K562 (cell line): ENCODE measurements at regions not wholly inside any gene's neighbourhood (a gene's known extent, or its start where the extent isn't known, plus 50 kb on each side); places are given as distances from the start of the nearest gene placed in this dataset.

Experiments used
- ATAC-seq: fragments of 200-7000 bp; cut with Tn5 transposase; 3 replicates; pipeline ENCODE4 v1.9.1; 2020; ENCODE audit warnings: moderate library complexity
- BruUV-seq: library from RNA; stranded (reverse); fragments of 400-500 nt; replicated peaks from 2 replicates; lab custom pipeline; 2021; lab: Mats Ljungman, UMichigan
- CTCF ChIA-PET: fragments of 300-600 bp; formaldehyde crosslinking; extraction: SDS; loops from one replicate; lab custom pipeline; 2021; ENCODE audit warnings: low intra/inter-chr PET ratio; lab: Yijun Ruan, JAX
- POLR2A ChIA-PET: fragments of 300-600, 350-650 bp; sonication (Branson Sonifier 250); formaldehyde crosslinking; extraction: SDS; loops from one replicate; lab custom pipeline; 2021; ENCODE audit warnings: antibody characterized with exemption, inconsistent platforms; lab: Yijun Ruan, JAX
- DNase-seq, 4 experiments: peaks; one replicate each; pipeline versions ENCODE4 v3.0.0 to v3.0.0-alpha.2; 2011 to 2018; ENCODE audit warnings: low spot score in 3 of 4, mixed read lengths in 3 of 4; ENCODE audit errors: extremely low read depth in 1 of 4
- FAIRE-seq: peaks from 2 replicates; lab custom pipeline; 2011; peaks lifted over from hg19 to GRCh38; lab: Jason Lieb, UNC
- H2AFZ ChIP-seq: 2 replicates; pipeline ENCODE4 v1.6.0; 2011; ENCODE audit warnings: low read depth, low read length, control low read depth, inconsistent platforms
- H3K27ac ChIP-seq: fragments of 200-600 bp; 3 replicates; pipeline ENCODE4 v1.8.0; 2011; ENCODE audit warnings: low read depth, mild to moderate bottlenecking, control low read depth, inconsistent platforms, low read length, moderate library complexity, mixed read lengths; ENCODE audit errors: extremely low read depth
- H3K27me3 ChIP-seq, 2 experiments: fragments of 300-600 bp in 1 of 2; 2 replicates in 1 of 2; 3 replicates in 1 of 2; pipeline versions ENCODE4 v1.6.0 to v1.8.0; 2011; ENCODE audit warnings: inconsistent platforms in 2 of 2, low read length in 2 of 2, mild to moderate bottlenecking in 1 of 2, mixed read lengths in 1 of 2, moderate library complexity in 1 of 2; ENCODE audit not compliant: control insufficient read depth in 2 of 2, insufficient read depth in 2 of 2
- H3K36me3 ChIP-seq: fragments of 300-600 bp; 3 replicates; pipeline ENCODE4 v1.8.0; 2011; ENCODE audit warnings: mild to moderate bottlenecking, low read length, inconsistent platforms; ENCODE audit not compliant: control insufficient read depth, insufficient read depth
- H3K4me1 ChIP-seq, 2 experiments: fragments of 200-600 bp in 1 of 2; replicated peaks in 1 of 2; 2 replicates in 1 of 2; 3 replicates in 1 of 2; pipeline versions ENCODE4 v1.5.1 to v1.8.0; 2011; ENCODE audit warnings: inconsistent platforms in 2 of 2, low read length in 2 of 2, mild to moderate bottlenecking in 1 of 2, mixed read lengths in 1 of 2, moderate library complexity in 1 of 2; ENCODE audit not compliant: control insufficient read depth in 2 of 2, insufficient read depth in 2 of 2
- H3K4me2 ChIP-seq: 2 replicates; pipeline ENCODE4 v1.6.1; 2011; ENCODE audit warnings: low read length, control low read depth, inconsistent platforms, mixed read lengths; ENCODE audit not compliant: insufficient read depth
- H3K4me3 ChIP-seq: fragments of 200-600 bp; sonication (generic), shearing (Covaris generic); 2 replicates; pipeline ENCODE4 v1.5.1; 2016; ENCODE audit warnings: control low read depth, inconsistent platforms
- H3K79me2 ChIP-seq: fragments of 200-600 bp; 3 replicates; pipeline ENCODE4 v1.8.0; 2011; ENCODE audit warnings: low read length, inconsistent platforms; ENCODE audit not compliant: control insufficient read depth, insufficient read depth
- H3K9ac ChIP-seq, 2 experiments: 2 replicates each; pipeline versions ENCODE4 v1.6.0 to v1.6.1; 2011; ENCODE audit warnings: low read depth in 2 of 2, low read length in 2 of 2, control low read depth in 1 of 2, inconsistent platforms in 1 of 2, mild to moderate bottlenecking in 1 of 2, mixed read lengths in 1 of 2; ENCODE audit not compliant: insufficient read depth in 1 of 2
- H3K9me1 ChIP-seq: one replicate; pipeline ENCODE4 v1.6.0; 2011; ENCODE audit warnings: inconsistent platforms, mild to moderate bottlenecking, low read length, moderate library complexity; ENCODE audit not compliant: control insufficient read depth, insufficient read depth
- H3K9me3 ChIP-seq: replicated peaks from 2 replicates; pipeline ENCODE4 v1.5.1; 2011; ENCODE audit warnings: low read depth, low read length, inconsistent platforms; ENCODE audit not compliant: control insufficient read depth, insufficient read depth
- H4K20me1 ChIP-seq: replicated peaks from 2 replicates; pipeline ENCODE4 v1.6.1; 2011; ENCODE audit warnings: low read length, inconsistent platforms, mixed read lengths; ENCODE audit not compliant: control insufficient read depth, insufficient read depth
- CC2D1A ChIP-seq: fragments of 450-650 bp; IDR thresholded peaks from 2 replicates; pipeline ENCODE4 v1.6.1; 2017; ENCODE audit warnings: mild to moderate bottlenecking
- IRF1 ChIP-seq: sonication (generic); formaldehyde crosslinking; IDR thresholded peaks from 2 replicates; pipeline ENCODE4 v1.8.0; 2022; ENCODE audit warnings: missing genetic modification reagents, mild to moderate bottlenecking, borderline replicate concordance
- NCOA6 ChIP-seq: fragments of 450-650 bp; IDR thresholded peaks from 2 replicates; pipeline ENCODE4 v1.6.1; 2017; ENCODE audit warnings: mild to moderate bottlenecking
- STAT6 ChIP-seq: sonication (generic); formaldehyde crosslinking; IDR thresholded peaks from 2 replicates; pipeline ENCODE4 v1.8.1; 2023; ENCODE audit warnings: mild to moderate bottlenecking, missing genetic modification reagents
- ZHX1 ChIP-seq: fragments of 150-350 bp; conservative IDR thresholded peaks from 2 replicates; pipeline ENCODE4 v1.6.1; 2014; ENCODE audit warnings: low read length
- ZNF197 ChIP-seq: fragments of 200-800 bp; sonication (Bioruptor generic); IDR thresholded peaks from 2 replicates; pipeline ENCODE4 v1.6.1; 2016; ENCODE audit warnings: low read depth, missing genetic modification characterization, missing compliant biosample characterization
- WGBS: fragments of 100-300 bp; shearing (Covaris generic); methylation state at CpG from one replicate; pipeline ENCODE4 v1.1.6; 2016; ENCODE audit warnings: low coverage, mixed read lengths; ENCODE audit not compliant: insufficient coverage; ENCODE audit errors: missing lambda C conversion rate; 5-methylcytosine and 5-hydroxymethylcytosine counted together
- in situ Hi-C: fragments of 300-500 bp; cut with MboI; formaldehyde crosslinking; loops from 4 replicates; pipeline ENCODE4 v1.15.0; 2018; ENCODE audit warnings: inconsistent platforms, mixed read lengths
- intact Hi-C: fragments of 100-400 bp; cut with micrococcal nuclease; formaldehyde crosslinking; loops from 2 replicates; pipeline ENCODE4 v1.14.2; 2022
- TF ChIP-seq, protein P1 (sequence below): fragments of 250-450 bp; sonication (Bioruptor Pico); IDR thresholded peaks from 2 replicates; pipeline ENCODE4 v1.8.0; 2021; ENCODE audit warnings: moderate library complexity, mild to moderate bottlenecking, inconsistent platforms

DNA sequence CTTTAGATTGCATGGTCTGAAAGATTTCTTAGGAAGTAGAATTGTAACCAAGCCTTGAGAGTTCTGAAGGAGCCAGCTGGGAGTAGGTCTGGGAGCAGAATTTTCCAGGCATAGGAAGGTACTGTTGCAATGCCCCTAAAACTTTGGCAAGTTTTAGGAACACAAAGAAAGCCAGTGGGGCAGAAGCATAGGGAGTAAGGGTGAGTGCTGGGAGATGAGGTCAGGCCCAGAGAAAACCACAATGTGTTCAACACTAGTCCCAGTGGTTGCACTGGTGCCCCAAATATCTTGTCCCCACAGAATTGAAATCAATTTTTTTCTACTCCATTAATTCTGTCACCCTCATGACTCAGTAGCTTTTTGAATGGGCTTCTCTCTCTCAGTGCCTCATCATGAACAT, 120.7 kb upstream of the GALNT15 start:
- Histone ChIP-seq H3K9ac (no peak overlapping the region), H3K27me3 (peaks cover 2 to 6% of the 10 kb centered on the region in 2 experiments; a peak in 2 of 5 replicates), H3K27ac (no peak overlapping the region), H3K4me3 (no peak overlapping the region), H3K36me3 (no peaks in the 10 kb centered on the region), H3K4me1 (no peaks in the 10 kb centered on the region), H3K9me3 (no peaks in the 10 kb centered on the region), H3K4me2 (no peak overlapping the region), H2AFZ (no peak overlapping the region), H3K9me1 (no peaks in the 10 kb centered on the region), H3K79me2 (no peaks in the 10 kb centered on the region), H4K20me1 (no peaks in the 10 kb centered on the region)
- no peak for DNase-seq
- intact Hi-C loops, result no loop called here
- in situ Hi-C loops, result no loop called here
- POLR2A ChIA-PET, result interaction anchor here (0.8 kb wide), 1 partner anchor 154 kb away, joined by 3 read pairs; no protein-coding TSS in a partner anchor
- FAIRE-seq, result no peak
- no peak for ATAC-seq
- no peak for TF ChIP-seq ZNF197 (CRISPR knock-in tag)
- TF ChIP-seq, protein P1, sequence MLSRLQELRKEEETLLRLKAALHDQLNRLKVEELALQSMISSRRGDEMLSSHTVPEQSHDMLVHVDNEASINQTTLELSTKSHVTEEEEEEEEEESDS (CRISPR knock-in tag), result no peak
- BruUV-seq, result no TSS peak
- CTCF ChIA-PET, result no interaction called here

- no peak for TF ChIP-seq NCOA6
- TF ChIP-seq ZHX1, result no peak
- TF ChIP-seq CC2D1A, result no peak
- no peak for TF ChIP-seq IRF1
- TF ChIP-seq STAT6 (CRISPR knock-in tag), result no peak
- TF ChIP-seq, all 486 proteins: peak for 0
- Histone ChIP-seq H3K4me3 (no peak overlapping the region), H3K79me2 (no peaks in the 10 kb centered on the region), H2AFZ (no peak overlapping the region), H3K27ac (no peak overlapping the region), H3K9me1 (no peaks in the 10 kb centered on the region), H4K20me1 (no peaks in the 10 kb centered on the region), H3K4me1 (no peaks in the 10 kb centered on the region), H3K9ac (no peak overlapping the region), H3K9me3 (no peaks in the 10 kb centered on the region), H3K36me3 (no peaks in the 10 kb centered on the region), H3K27me3 (peaks cover 2 to 13% of the 10 kb centered on the region in 2 experiments; a peak in 4 of 5 replicates), H3K4me2 (no peak overlapping the region)
- ChIA-PET POLR2A (interaction anchor here (0.8 kb wide), 1 partner anchor 109 kb away, joined by 3 read pairs; no protein-coding TSS in a partner anchor), CTCF (interaction anchor here (0.7 kb wide), 1 partner anchor 1109 kb away, joined by 3 read pairs; no protein-coding TSS in a partner anchor)
- in situ Hi-C loops (no loop called here), intact Hi-C loops (no loop called here)
- BruUV-seq, result no TSS peak
- no peak for FAIRE-seq
- WGBS, result under 1% methylated on average over 7 of the region's 7 CpGs
- no peak for DNase-seq
- no peak for ATAC-seq
Observed at GRCh38 chr3:16055606-16056211, 118.8 kb upstream of the GALNT15 start.
